GM12878 (cell line): ENCODE measurements at regions not wholly inside any gene's neighbourhood (a gene's known extent, or its start where the extent isn't known, plus 50 kb on each side); places are given as distances from the start of the nearest gene placed in this dataset.
A peak's percentile ranks its signal among the peaks of the same experiment; 100 is the strongest.

Experiments used
- ATAC-seq: fragments of 200-7000 bp; cut with Tn5 transposase; 3 replicates; pipeline ENCODE4 v1.9.1; 2020; ENCODE audit warnings: mild to moderate bottlenecking, moderate library complexity
- BruUV-seq: library from RNA; stranded (reverse); fragments of 400-500 nt; replicated peaks from 2 replicates; lab custom pipeline; 2021; lab: Mats Ljungman, UMichigan
- CTCF ChIA-PET: fragments of 300-600 bp; sonication (Branson Sonifier 250); formaldehyde crosslinking; extraction: SDS; loops from one replicate; lab custom pipeline; 2021; ENCODE audit warnings: inconsistent platforms; lab: Yijun Ruan, JAX
- POLR2A ChIA-PET: fragments of 350-600 bp; formaldehyde crosslinking; extraction: SDS; loops from one replicate; lab custom pipeline; 2021; ENCODE audit warnings: inconsistent platforms; lab: Charles Lee
- RAD21 ChIA-PET: fragments of 300-600 bp; sonication (Branson Sonifier 250); formaldehyde crosslinking; loops from one replicate; lab custom pipeline; 2023; ENCODE audit warnings: antibody characterized with exemption; ENCODE audit not compliant: unreplicated experiment; lab: Charles Lee
- SMC1A ChIA-PET: fragments of 300-600 bp; sonication (Branson Sonifier 250); formaldehyde crosslinking; loops from one replicate; lab custom pipeline; 2023; ENCODE audit not compliant: unreplicated experiment, uncharacterized antibody; lab: Charles Lee
- DNase-seq: peaks from one replicate; pipeline ENCODE4 v3.0.0-alpha.2; 2011; ENCODE audit warnings: low read depth, low spot score
- FAIRE-seq: peaks from 3 replicates; lab custom pipeline; 2011; peaks lifted over from hg19 to GRCh38; lab: Jason Lieb, UNC
- H2AFZ ChIP-seq: 2 replicates; pipeline ENCODE4 v1.6.0; 2011; ENCODE audit warnings: low read depth, low read length, control low read depth; ENCODE audit not compliant: control insufficient read depth
- H3K27ac ChIP-seq: 2 replicates; pipeline ENCODE4 v1.5.1; 2011; ENCODE audit warnings: control low read depth; ENCODE audit not compliant: control insufficient read depth, insufficient read depth
- H3K27me3 ChIP-seq, 2 experiments: replicated peaks in 1 of 2; 2 replicates each; pipeline versions ENCODE4 v1.6.0 to v1.6.1; 2011; ENCODE audit warnings: low read length in 1 of 2; ENCODE audit not compliant: control insufficient read depth in 2 of 2, insufficient read depth in 2 of 2
- H3K36me3 ChIP-seq, 2 experiments: 2 replicates each; pipeline ENCODE4 v1.5.1; 2011; ENCODE audit warnings: low read length in 1 of 2; ENCODE audit not compliant: control insufficient read depth in 2 of 2, insufficient read depth in 2 of 2
- H3K4me1 ChIP-seq: 2 replicates; pipeline ENCODE4 v1.6.1; 2011; ENCODE audit warnings: mild to moderate bottlenecking, low read length, moderate library complexity, mixed read lengths; ENCODE audit not compliant: control insufficient read depth, insufficient read depth
- H3K4me2 ChIP-seq: 2 replicates; pipeline ENCODE4 v1.6.0; 2011; ENCODE audit warnings: control low read depth; ENCODE audit not compliant: control insufficient read depth, insufficient read depth
- H3K4me3 ChIP-seq: fragments of 200-600 bp; sonication (generic); 2 replicates; pipeline ENCODE4 v1.5.1; 2016
- H3K79me2 ChIP-seq: 2 replicates; pipeline ENCODE4 v1.6.0; 2011; ENCODE audit warnings: low read length; ENCODE audit not compliant: control insufficient read depth, insufficient read depth
- H3K9ac ChIP-seq: 2 replicates; pipeline ENCODE4 v1.8.0; 2011; ENCODE audit warnings: low read length, control low read depth, mixed read lengths; ENCODE audit not compliant: control insufficient read depth, insufficient read depth
- H3K9me3 ChIP-seq: replicated peaks from 3 replicates; pipeline ENCODE4 v1.5.1; 2011; ENCODE audit warnings: mild to moderate bottlenecking, low read length; ENCODE audit not compliant: control insufficient read depth, insufficient read depth
- H4K20me1 ChIP-seq: 2 replicates; pipeline ENCODE4 v1.6.0; 2011; ENCODE audit not compliant: control insufficient read depth, insufficient read depth
- RAD21 ChIP-seq: IDR thresholded peaks from 2 replicates; pipeline ENCODE4 v1.6.1; 2011; ENCODE audit warnings: mild to moderate bottlenecking, low read depth, low read length, moderate library complexity; ENCODE audit not compliant: insufficient read depth
- SMC3 ChIP-seq: IDR thresholded peaks from 2 replicates; pipeline ENCODE4 v1.6.1; 2011; ENCODE audit warnings: low read length, improper control_type of control experiment, borderline replicate concordance
- TCF12 ChIP-seq: IDR thresholded peaks from 2 replicates; pipeline ENCODE4 v1.6.1; 2011; ENCODE audit warnings: low read depth, mild to moderate bottlenecking, low read length
- WGBS: methylation state at CpG from one replicate; pipeline ENCODE4 v1.1.6; 2016; ENCODE audit warnings: low lambda C conversion rate; ENCODE audit not compliant: insufficient replicate concordance, insufficient coverage; ENCODE audit errors: missing lambda C conversion rate; 5-methylcytosine and 5-hydroxymethylcytosine counted together
- in situ Hi-C: fragments of 300-500 bp; cut with MboI; formaldehyde crosslinking; loops from 9 replicates; pipeline ENCODE4 v1.14.3; 2018; ENCODE audit warnings: mixed read lengths
- intact Hi-C: fragments of 100-400 bp; cut with micrococcal nuclease; formaldehyde crosslinking; loops from one replicate; pipeline ENCODE4 v1.14.2; 2022; ENCODE audit not compliant: unreplicated experiment
- TF ChIP-seq, protein P1 (sequence below), 3 experiments: IDR thresholded peaks in 2 of 3; conservative IDR thresholded peaks in 1 of 3; 2 replicates each; pipeline ENCODE4 v1.5.1; 2011; ENCODE audit warnings: low read depth in 3 of 3, low read length in 3 of 3, mild to moderate bottlenecking in 3 of 3, control low read depth in 2 of 3, moderate library complexity in 2 of 3, inconsistent platforms in 1 of 3, mixed read lengths in 1 of 3; ENCODE audit not compliant: control insufficient read depth in 2 of 3, insufficient read depth in 1 of 3; ENCODE audit errors: extremely low read depth in 1 of 3

DNA sequence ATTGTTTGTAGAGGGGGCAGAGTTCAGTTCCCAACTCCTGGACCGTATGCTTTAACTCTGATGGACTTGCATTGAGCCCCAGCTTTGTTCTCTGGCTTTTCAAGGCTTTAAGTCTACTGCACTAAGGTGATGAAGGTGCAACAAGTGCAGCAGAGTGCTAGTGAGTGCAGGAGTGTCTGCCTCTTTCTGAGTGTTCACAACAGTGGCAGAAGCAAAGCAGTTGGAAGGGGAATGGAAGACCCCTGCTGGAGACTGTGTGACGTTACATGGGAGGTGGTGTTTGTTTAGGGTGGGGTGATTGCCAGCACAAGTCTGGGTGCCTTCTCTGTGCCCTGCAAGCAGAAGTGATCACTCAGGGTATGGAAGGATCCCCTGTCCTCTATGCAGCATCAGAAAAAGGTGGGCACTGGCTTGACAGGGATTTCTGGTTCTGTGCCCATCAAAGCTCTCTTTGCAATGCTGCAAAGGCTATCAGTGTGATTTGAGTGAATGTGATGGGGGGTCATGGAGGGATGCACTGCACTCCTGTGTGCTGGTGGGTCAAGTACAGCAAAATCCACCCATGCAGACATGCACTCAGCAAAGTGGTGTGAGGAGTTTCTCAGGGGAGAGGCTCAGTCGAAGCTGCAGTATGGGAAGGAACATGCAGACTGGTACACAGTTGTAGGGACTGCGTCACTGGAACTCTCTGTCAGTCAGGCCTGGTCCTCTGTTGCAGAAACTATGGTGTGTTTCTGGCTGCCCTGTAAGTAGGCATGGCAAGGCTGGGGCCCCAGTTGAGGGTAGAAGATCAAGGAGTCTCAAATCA lies 70.9 kb upstream of the UGT2B7 start:
- Histone ChIP-seq H2AFZ (no peak overlapping the region), H3K4me3 (no peak overlapping the region), H4K20me1 (no peaks in the 10 kb centered on the region), H3K9ac (no peak overlapping the region), H3K79me2 (no peaks in the 10 kb centered on the region), H3K27ac (no peak overlapping the region), H3K4me1 (no peaks in the 10 kb centered on the region), H3K27me3 (no peaks in the 10 kb centered on the region), H3K4me2 (no peak overlapping the region), H3K9me3 (no peaks in the 10 kb centered on the region), H3K36me3 (no peaks in the 10 kb centered on the region)
- TF ChIP-seq TCF12 (no peak), RAD21 (peak; percentile 57), SMC3 (peak; percentile 35; the same call in 1 of the 2 replicates)
- TF ChIP-seq, protein P1, sequence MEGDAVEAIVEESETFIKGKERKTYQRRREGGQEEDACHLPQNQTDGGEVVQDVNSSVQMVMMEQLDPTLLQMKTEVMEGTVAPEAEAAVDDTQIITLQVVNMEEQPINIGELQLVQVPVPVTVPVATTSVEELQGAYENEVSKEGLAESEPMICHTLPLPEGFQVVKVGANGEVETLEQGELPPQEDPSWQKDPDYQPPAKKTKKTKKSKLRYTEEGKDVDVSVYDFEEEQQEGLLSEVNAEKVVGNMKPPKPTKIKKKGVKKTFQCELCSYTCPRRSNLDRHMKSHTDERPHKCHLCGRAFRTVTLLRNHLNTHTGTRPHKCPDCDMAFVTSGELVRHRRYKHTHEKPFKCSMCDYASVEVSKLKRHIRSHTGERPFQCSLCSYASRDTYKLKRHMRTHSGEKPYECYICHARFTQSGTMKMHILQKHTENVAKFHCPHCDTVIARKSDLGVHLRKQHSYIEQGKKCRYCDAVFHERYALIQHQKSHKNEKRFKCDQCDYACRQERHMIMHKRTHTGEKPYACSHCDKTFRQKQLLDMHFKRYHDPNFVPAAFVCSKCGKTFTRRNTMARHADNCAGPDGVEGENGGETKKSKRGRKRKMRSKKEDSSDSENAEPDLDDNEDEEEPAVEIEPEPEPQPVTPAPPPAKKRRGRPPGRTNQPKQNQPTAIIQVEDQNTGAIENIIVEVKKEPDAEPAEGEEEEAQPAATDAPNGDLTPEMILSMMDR (IDR thresholded peaks at IDR 0.05 in 2 of 3, conservative IDR thresholded peaks at IDR 0.05 in 1 of 3; ENCODE audit: control insufficient read depth in 2 of 3, extremely low read depth in 1 of 3, insufficient read depth in 1 of 3, low read depth in 3 of 3, low read length in 3 of 3): peak; percentile 19 to 54 (median 30); a peak in 4 of 6 replicates
- FAIRE-seq: no peak
- 25% methylated on average over 4 of the region's 4 CpGs for WGBS
- intact Hi-C loops: loop anchor here (1.0 kb wide), 2 partner anchors 121 to 527 kb away; no protein-coding TSS in a partner anchor
- SMC1A ChIA-PET: interaction anchor here (0.7 to 5.7 kb wide), 18 partner anchors 10 to 527 kb away, joined by 3 to 35 read pairs (median 4); no protein-coding TSS in a partner anchor
- RAD21 ChIA-PET: interaction anchor here (1.2 to 3.1 kb wide), 6 partner anchors 32 to 527 kb away, joined by 3 to 16 read pairs (median 10); partner anchors contain the start of gene UGT2A3
- DNase-seq: no peak
- in situ Hi-C loops: loop anchor here (25.0 kb wide), 1 partner anchor 513 kb away; no protein-coding TSS in a partner anchor
- BruUV-seq: no TSS peak
- ATAC-seq: peak; percentile 92
- POLR2A ChIA-PET: interaction anchor here (1.0 to 1.6 kb wide), 2 partner anchors 13 to 65 kb away, joined by 3 read pairs; no protein-coding TSS in a partner anchor
- CTCF ChIA-PET: interaction anchor here (0.7 to 6.3 kb wide), 14 partner anchors 24 to 527 kb away, joined by 3 to 42 read pairs (median 5); partner anchors contain the start of gene UGT2A3
